GM18519 (cell line): ENCODE measurements at regions not wholly inside any gene's neighbourhood (a gene's known extent, or its start where the extent isn't known, plus 50 kb on each side); places are given as distances from the start of the nearest gene placed in this dataset.

Experiments used
- ATAC-seq: cut with Tn5 transposase; IDR thresholded peaks from one replicate; pipeline ENCODE4 v1.9.1; 2021; ENCODE audit warnings: mild to moderate bottlenecking, moderate library complexity; ENCODE audit not compliant: unreplicated experiment, low FRiP score

DNA sequence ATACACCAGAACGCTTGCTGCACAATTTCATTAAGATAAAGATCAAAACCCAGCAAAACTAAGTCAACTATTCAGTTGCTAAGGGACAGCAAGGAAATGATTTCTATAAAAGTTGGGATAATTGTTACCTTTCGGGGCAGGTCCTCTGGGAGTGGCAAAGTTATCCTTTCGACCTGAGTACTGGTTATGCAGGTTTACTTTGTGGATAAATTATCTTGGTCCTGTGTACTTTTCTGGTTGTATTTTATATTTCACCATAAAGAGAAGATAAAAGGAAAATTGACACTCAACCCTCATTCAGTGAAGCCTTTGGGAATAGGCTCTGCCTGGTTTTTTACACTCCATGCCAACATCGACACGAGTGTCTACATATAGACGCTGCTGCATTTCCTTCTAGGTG lies 146.5 kb downstream of the SYK start:
- ATAC-seq = no peak

DNA sequence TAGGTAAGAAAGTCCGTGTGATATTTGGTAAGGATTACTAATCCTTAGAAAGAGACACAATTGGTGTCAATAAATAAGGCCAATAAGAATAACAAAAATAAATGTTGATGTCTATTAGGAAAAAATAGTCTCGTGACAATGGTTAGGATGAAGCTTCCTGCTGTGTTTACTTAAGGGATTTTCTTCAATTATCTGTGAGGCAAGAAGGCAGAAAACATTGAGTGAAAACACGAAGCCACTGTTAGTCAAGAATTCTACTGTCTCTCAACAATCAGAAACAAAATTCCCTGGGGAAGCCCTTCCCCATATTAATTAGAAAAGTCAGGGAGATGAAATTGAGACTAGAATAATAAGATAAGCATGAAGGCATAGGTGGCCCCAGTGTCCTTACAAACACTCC lies 149.0 kb downstream of the SYK start:
- no peak for ATAC-seq

DNA sequence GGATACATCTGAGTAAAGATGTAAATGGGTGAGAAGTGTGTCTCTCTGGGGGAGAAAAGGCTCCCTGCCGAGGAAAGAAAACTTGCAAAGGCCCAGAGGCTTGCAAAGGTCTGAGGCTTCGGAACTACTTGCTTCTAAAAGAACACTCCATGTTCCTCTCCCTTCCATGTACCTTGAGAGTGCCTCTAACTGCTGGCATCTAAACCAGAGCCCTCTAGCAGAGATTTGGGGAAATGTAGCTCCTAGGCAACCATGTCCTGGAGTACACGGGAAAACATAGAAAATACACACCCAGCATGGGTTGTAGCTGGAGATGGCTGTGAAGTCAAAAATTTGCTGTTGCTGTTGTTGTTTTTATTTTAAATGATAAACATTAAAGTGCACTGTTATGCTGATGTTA lies 151.6 kb downstream of the SYK start:
- no peak for ATAC-seq

DNA sequence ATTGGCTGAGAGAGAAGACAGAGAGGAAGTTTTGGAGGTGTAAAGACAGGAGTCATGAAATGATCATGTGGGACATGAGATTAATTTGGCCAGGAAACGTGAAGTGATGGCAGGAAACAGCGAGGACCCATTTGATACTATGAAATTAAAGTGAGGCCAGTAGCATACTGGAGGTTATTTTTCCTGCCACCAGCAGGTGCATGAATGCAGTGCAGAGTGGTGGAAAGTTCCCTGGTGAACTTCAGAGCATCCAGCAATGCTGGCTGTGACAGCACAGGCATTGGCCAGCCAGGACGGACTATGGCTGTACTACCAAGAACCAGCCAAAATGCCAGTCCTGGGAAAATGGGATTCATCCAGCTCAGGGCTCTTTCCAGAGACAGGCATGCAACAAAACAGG lies 152.2 kb downstream of the SYK start:
- ATAC-seq = no peak

DNA sequence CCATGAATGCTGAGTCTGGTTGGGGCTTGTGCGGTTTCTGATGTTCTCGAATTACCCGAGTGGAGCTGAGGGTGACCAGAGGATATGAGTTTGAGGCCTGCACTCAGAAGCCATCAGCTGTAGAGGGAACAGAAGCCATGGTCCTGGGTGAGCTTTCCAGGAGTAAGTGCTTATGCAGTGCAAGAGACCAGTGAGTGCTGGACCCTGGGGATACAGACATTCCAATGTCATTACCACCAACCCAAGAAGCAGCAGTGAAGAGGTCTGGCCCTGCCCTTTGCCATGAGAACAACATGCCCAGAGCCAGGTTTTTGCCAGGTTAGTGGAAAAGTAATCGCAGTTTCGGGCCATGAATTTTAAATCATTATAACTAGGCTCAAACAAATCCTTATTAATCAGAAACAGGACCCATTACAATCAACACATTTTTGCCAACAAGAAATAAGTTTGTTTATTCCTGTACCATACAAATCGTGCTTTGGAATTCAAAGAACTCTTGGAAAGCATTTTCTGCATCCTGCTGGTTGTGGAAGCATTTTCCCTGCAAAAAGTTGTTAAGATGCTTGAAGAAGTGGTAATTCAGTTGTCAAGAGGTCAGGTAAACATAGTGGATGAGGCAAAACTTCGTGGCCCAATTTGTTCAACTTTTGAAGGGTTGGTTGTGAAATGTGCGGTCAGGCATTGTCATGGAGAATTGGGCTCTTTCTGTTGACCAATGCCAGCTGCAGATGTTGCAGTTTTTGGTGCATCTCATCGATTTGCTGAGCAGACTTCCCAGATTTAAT lies 154.6 kb downstream of the SYK start:
- ATAC-seq = no peak

DNA sequence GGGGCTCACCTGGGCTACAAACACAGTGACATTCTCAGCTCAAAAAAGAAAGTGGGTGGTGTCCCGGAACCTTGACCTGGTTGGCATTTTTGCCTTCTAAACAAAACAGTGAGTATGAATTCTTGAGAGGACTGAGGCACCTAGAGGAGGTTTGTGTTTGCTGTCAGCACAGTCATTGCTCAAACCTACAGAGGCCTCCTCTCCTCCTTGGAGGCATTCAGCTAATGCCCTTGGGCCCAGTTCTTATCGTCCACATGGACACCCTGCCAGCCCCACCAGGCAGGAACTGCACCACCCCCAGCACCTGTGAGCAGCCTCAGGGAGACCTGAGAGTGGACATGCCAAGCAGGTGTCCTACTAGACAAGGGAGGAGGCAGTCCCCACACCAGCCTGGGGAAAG lies 156.7 kb downstream of the SYK start:
- no peak for ATAC-seq

DNA sequence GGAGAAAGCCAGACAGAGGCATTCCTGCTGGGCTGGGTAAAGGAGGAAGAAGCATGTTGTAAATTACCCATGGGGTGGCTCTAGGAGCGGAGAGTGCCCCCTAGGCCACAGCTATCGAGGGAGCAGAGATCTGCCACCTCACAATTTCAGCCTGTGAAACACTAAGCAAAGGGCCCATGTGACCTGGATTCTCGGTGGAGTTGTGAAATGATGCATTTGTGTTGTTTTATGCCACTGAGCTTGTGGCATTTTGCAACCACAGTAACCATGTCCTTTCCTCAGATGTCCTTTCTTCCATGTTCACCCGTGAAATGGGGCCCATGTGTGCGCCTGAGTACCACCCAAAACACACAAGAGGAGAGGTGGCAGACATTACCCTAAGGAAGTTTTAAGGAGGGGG lies 159.3 kb downstream of the SYK start:
- ATAC-seq = no peak

DNA sequence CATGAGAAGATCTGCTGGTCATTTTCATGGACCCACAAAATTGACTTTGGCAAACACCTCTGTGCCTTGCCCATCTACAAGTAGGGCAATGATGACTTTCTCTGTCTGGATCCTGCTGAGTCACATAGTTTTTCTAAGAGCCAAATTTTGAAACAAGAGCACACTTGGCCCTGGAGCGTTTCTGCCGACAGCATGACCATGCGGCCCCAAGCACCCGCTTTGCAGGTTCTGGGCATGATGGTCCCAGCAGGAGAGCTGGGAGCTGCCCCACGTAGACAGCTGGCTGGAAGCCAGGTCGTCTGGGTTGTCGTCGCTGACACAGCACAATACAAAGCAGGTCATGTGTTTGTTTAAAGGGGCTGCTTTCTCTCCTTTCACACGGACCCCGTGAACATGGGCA lies 159.8 kb downstream of the SYK start:
- no peak for ATAC-seq

DNA sequence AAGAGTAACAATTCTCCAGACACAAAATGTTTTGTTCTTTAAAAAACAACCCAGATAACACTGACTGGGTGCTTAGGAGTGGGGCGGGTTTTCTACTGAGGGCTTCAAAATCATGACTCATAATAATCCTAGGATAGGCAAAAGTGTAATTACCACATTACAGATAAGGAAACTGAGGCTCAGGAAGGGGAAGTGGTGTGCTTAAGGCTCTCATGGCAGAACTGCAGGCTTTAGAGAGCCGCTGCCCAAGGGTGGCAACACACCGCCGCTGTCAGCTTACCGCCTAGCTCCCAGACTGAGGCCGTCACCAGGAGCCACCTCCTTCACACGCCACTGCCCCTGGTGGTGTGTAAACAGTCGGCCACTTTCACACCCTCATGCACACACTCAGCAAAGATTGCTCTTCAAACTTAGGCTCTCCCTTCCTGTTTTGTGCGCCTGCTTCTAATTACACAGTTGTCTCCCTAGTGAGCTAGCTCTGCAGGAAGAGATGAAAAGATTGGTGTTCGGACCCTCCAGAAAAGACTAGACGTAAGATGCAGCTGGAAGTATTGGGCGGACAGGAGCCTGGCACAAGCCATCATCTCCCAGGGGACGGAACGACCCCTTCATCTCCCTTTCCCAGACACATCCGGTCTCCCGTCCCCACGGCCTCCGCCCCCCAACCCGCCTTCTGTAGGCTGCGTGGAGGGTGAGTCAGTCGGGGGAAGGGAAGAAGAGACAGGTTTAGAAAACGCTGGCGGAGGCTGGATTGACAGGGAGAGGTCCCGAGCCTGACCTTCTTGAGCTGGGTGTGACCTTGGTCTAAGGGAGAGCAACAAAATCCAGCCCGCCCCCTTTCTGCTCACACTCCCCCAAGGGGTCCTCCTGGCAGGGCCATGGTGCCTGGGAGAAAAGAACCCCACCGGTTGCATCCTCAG lies 162.7 kb downstream of the SYK start:
- no peak for ATAC-seq

DNA sequence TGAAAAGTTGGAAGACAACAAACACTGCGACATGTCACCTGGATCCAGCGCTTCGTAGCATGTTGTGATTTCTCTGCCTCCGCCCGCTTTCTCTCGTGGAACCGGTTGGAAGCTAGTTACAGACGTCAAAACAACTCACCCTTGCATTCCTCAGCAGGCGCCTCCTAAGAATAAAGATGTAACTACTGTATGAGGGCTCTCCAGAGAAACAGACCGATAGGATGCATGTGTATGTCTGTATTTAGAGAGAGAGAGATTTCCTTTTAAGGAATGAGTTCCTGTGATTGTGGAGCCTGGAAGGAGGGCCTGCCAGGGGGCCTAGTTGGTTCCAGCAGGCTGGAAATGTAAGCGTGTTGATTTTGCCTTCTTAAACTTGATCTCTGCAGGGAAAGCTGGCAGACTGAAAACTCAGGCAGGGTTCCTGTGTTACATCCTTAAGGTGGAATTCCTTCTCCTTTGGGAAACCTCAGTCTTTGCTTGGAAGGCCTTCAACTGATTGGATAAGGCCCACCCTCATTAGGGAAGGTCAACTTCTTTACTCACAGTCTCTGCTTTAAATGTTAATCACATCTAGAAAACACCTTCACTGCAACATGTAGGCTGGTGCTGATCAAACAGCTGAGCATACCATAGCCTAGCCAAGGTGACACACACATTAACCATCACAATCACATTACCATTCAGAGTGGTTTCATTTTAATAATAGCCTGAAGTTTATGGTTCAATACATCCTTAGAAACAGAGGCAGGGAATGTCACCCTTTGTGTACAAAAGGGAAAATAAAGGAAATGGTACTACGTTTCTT lies 163.8 kb downstream of the SYK start:
- no peak for ATAC-seq

DNA sequence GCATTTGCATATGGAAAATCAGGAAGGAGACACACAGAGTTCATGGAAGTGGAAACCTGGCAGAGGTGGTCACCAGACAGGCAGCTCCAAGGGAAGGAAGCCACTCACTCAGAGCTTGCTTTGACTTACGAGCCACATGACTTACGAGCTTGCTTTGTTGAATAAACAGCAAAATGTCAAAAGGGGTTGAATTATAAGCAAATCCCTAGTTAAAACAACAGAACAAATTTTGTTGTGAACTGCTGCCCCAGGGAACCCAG lies 164.3 kb downstream of the SYK start:
- ATAC-seq = no peak

DNA sequence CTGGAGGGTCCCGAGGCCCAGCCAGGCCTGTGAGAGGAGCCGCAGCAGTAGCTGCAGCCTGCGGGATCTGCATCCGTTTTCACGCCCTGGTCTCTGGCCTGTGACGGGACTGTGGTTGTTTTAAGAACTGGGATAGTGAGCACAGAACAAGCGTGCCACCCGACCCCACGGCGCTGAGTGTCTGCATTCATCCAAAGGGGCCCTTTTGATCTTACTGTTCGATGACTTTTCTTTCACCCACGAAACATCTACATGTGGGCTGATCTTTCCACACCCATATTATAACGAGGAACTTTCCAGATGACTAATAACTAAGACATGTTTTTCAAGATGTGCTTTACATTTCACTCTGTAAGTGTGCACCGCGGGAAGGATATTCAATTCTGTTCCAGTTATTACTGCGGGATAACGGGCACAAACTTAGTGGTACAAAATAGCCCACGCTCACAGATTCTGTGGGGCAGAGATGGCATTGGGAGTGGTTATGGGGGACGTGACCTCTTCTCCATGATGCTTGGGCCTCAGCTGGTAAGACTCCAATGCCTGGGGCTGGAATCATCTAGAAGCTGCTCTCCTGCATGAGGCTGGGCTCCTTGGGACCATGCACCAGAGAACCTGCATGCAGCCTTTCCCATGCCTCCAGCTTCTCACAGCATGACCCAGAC lies 165.0 kb downstream of the SYK start:
- ATAC-seq = no peak

DNA sequence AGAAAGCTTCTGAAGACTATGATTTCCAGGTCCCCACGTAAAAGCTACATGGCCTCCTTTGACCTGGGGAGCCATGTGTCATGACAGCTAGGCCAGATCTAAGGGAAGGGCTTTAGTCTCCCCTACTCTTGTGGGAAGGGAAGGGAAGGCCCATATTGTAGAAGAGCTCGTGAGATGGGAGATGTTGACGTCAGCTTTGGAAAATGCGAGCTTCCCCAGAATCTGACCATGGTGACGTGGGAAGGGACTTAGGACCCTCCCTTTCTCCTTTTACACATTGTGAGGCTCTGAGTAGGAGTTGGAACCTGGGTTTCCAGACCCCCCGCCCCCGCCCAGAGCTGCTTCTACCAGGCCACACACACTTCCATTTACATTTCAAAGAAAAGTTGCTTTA lies 165.5 kb downstream of the SYK start:
- no peak for ATAC-seq

DNA sequence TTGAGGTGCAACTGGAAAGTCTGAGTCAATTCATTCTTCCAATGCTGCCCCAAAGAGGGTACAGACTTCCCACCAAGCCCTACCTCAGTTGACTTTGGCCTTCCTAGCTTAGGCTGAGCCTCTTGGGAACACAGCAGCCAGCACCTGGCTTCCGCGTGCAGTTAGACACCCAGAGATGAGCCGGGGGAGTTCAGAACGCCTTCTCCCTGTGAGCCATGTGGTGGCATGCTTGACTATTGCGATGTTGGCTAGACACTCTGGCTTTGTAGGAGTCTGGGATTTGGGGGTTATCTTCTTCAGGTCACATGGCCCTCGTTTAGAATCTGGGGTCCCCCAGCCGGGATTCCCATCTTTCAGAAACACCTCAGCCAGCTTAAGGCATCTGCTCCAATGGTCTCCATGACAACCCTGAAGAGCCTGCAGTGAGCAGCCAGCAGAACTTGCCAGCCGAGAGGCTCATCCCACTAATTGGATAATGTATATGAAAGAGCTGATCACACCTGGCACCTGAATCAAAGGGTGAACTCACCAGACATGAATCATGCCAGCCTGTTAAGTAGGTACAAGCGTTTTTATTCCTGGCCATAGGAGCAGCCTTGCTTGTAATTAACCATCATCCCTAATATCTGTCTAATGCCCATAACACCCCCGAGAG lies 167.5 kb downstream of the SYK start:
- no peak for ATAC-seq

DNA sequence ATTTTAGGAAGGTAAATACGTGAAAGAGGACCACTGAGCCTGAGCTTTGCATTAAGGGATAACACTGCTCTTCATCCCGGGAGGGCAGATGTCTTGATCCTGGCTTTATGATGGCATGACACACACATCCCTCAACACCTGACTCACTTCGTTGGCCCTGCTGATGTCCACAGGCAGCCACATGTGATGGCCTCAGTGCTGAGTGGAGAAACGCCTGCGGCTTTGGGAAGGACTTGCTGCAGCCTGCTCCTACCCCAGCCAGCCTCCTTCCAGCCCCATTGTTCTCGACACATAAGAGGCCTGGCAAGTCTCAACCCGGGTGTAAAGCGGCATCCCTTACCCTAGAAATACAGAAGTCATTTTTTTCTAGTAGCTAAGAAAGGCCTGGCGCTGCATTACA lies 169.0 kb downstream of the SYK start:
- no peak for ATAC-seq

DNA sequence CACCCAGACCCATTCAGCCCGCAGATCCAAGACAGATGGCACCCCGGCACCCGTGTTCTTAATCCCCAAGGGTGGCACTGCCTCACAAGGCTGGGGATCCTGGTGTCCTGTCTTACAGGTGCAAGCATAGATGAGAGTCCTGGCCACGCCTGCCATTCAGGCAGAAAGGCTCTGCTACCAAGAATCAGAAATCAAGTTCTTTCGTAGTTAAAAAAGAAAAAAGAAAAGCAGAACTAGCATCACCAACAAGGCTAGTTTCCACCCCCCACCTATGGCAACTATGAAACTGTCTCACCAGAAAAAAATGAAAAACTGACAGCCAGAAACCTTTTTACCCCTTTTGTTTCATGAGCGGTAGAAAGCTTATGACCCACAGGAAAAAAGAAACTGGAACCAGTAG lies 170.4 kb downstream of the SYK start:
- ATAC-seq = no peak

DNA sequence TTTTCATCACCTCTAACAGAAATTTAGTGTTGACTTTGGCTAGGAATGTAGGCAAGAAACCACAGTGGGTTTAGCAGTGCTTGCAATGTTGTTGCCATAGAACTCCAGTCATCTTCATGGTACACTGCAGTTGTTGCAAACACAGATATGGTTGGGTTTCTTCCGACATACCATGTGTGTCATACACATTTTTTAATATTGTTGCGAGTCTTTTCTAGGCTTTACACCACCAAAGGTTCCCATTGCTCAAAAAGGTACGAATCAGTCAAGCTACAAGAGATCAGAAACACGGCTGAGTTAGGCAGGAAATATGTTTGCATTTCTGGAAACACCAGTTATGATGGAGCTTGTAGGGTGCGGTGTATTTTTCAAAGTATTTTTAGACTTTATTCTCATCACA lies 172.4 kb downstream of the SYK start:
- no peak for ATAC-seq

DNA sequence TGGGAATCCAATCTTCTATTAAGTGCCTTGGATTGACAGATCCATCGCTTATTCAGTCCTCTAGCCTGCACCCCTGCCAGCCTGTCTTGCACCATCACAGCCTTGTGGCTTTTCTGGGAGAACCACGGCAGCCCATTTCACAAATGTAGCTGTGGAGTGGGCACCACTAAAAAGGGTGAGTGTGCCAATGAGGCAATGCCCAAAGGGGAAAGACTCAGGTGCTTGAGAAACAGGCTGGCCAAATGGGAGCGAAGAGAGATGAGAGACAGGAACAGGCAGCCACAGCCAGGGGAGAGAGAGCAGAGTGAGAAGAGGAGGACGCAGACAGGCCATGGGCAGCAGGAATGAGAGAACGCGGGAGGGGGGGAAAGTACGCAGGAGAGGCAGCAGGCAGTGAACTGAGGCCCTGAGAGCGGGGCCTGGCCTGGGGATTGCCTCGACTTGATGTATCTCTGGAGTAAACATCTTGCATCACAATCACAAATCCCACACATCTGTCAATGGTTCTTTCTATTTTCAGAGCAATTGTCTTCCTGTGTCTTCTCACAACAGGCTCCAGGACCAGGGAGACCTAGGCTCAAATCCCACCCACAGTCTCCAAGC lies 173.1 kb downstream of the SYK start:
- no peak for ATAC-seq

DNA sequence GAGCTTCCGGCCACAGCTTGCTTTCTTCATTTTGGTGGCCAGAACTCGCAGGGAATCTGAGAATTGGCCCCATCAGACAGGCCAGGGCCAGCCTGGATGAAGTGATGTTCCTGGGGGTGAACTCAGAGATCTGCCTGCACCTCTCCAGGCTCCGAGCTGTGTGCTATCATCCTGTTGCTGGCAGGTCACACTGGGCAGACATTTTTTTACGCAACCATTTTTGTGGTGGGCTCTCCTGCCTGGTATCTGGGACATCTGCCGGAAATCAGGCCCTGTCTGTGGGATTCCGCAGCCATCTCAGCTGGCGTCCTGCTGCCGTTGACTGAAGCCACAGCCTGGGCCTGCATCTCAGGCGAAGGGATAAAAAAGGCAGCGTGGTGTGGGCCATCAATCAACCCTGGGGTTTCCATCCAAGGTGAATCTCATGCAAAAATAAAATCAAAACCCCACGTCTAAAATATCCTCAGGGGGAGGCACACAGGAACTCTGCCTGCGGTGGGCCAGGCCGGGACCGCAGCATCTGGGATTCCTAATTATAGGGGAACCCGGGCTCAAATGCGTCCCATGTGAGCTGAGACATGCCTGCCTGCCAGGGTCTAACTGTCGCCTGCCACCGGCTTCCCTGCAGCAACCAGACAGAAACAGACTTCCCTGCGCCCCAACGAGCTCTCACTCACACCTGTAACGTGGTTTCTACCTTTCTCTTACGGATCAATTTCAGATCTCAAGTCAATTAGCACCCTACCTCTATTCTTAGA lies 174.3 kb downstream of the SYK start:
- ATAC-seq = no peak
